ENCODE measurements at regions not wholly inside any gene's neighbourhood (a gene's known extent, or its start where the extent isn't known, plus 50 kb on each side); places are given as distances from the start of the nearest gene placed in this dataset.

DNA sequence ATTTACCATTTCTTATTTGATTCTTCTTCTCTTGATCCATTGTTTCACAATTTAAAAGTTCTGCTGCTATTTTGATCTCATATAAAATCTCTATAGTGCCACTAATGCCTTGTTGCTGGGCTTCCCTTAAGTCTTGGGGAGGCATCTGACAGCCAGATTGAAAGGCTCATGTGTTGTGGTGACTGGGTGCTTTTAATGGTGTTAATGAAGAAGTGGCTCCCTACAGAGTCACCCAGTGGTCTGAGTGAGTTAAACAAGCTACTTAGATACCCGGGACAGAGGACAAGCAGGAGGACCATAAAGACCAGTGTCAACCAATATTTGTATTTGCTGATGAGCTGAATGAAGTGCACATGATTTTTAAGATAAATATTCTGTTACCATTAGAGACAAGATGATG lies 176.4 kb upstream of the HABP2 start:
- no peak overlapping the region for H3K27ac ChIP-seq (ENCODE audit: low read depth in 1 of 2, low read length in 2 of 2)
- no peak overlapping the region for H3K27ac Mint-ChIP-seq
- TF ChIP-seq CTCF (IDR thresholded peaks at IDR 0.05): no peak

DNA sequence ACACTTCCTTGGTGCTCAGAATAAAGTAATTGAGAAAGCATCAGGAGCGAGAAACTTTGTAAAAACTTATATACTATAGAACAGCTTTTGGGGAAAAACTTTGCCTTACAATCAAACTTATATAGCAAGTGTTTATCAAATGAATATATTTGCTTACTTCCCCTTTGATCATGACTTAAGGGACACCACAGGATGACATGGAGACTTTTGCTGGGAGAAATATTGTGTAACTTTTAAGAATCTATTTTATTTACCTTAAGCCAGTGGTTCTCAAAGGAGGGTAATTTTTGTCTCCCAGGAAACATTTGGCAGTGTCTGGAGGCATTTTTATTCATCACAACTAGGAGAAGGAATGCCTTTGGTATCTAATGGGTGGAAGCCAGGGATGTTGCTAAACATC lies 173.8 kb upstream of the HABP2 start:
- Histone ChIP-seq H3K4me2 (replicated peaks; ENCODE audit: extremely low read depth, low read length, poor library complexity, severe bottlenecking) (no peak overlapping the region), H3K27me3 (ENCODE audit: control insufficient read depth in 2 of 2, insufficient read depth in 2 of 2, low read length in 2 of 2) (no peaks in the 10 kb centered on the region), H3K79me2 (ENCODE audit: insufficient read depth, low read length) (no peaks in the 10 kb centered on the region), H4K20me1 (ENCODE audit: insufficient read depth, low read length) (no peaks in the 10 kb centered on the region), H2AFZ (ENCODE audit: insufficient read depth, low read depth, low read length, poor library complexity, severe bottlenecking) (no peak overlapping the region), H3K4me1 (ENCODE audit: control insufficient read depth in 1 of 2, insufficient read depth in 2 of 2, low read length in 2 of 2) (peaks cover 23 to 29% of the 10 kb centered on the region in 2 donors), H3K4me3 (replicated peaks in 1 of 3; ENCODE audit: low read depth in 2 of 3, low read length in 3 of 3) (no peak overlapping the region), H3K36me3 (replicated peaks in 1 of 2; ENCODE audit: control insufficient read depth in 1 of 2, insufficient read depth in 2 of 2, low read length in 2 of 2) (no peaks in the 10 kb centered on the region), H3K9ac (ENCODE audit: insufficient read depth, low read length, poor library complexity, severe bottlenecking) (no peak overlapping the region), H3K27ac (ENCODE audit: low read depth in 1 of 2, low read length in 2 of 2) (no peak overlapping the region), H3K9me3 (replicated peaks in 1 of 2; ENCODE audit: control insufficient read depth in 1 of 2, insufficient read depth in 1 of 2, low read length in 2 of 2) (no peaks in the 10 kb centered on the region)
- Mint-ChIP-seq H3K36me3 (no peaks in the 10 kb centered on the region), H3K9me3 (no peaks in the 10 kb centered on the region), H3K27me3 (ENCODE audit: low read depth in 3 of 3) (no peaks in the 10 kb centered on the region), H3K27ac (no peak overlapping the region), H3K4me3 (no peak overlapping the region), H3K4me1 (peaks cover 30% of the 10 kb centered on the region)
- intact Hi-C loops (cut with micrococcal nuclease): no loop called here
- WGBS (ENCODE audit: insufficient coverage): no CpG with 5 or more reads among the region's 1 CpG
- DNase-seq: peak in 2 of 3 donors; percentile 15 to 41
- TF ChIP-seq CTCF (IDR thresholded peaks at IDR 0.05): no peak

More for the DNA sequence above, 176.4 kb upstream of the HABP2 start:
- Mint-ChIP-seq H3K9me3 (peaks cover 0 to 1% (median 0%) of the 10 kb centered on the region in 7 donors), H3K27me3 (ENCODE audit: low read depth in 3 of 3) (peaks cover 0 to 5% (median 0%) of the 10 kb centered on the region in 3 donors), H3K36me3 (no peaks in the 10 kb centered on the region), H3K4me1 (peaks cover 15% of the 10 kb centered on the region), H3K4me3 (no peak overlapping the region)
- H3K27me3 ChIP-seq (ENCODE audit: control insufficient read depth in 2 of 2, insufficient read depth in 2 of 2, low read length in 2 of 2): no peaks in the 10 kb centered on the region
- no peak overlapping the region for H3K4me3 ChIP-seq (replicated peaks in 1 of 3; ENCODE audit: low read depth in 2 of 3, low read length in 3 of 3)
- no peak overlapping the region for H2AFZ ChIP-seq (ENCODE audit: insufficient read depth, low read depth, low read length, poor library complexity, severe bottlenecking)
- H3K9ac ChIP-seq (ENCODE audit: insufficient read depth, low read length, poor library complexity, severe bottlenecking): no peak overlapping the region
- no peak for DNase-seq
- WGBS (ENCODE audit: insufficient coverage): no CpG with 5 or more reads among the region's 1 CpG
- H3K4me2 ChIP-seq (replicated peaks; ENCODE audit: extremely low read depth, low read length, poor library complexity, severe bottlenecking): no peak overlapping the region
- intact Hi-C loops (cut with micrococcal nuclease): no loop called here
- H3K9me3 ChIP-seq (replicated peaks in 1 of 2; ENCODE audit: control insufficient read depth in 1 of 2, insufficient read depth in 1 of 2, low read length in 2 of 2): no peaks in the 10 kb centered on the region
- H3K4me1 ChIP-seq (ENCODE audit: control insufficient read depth in 1 of 2, insufficient read depth in 2 of 2, low read length in 2 of 2): peaks cover 11 to 14% of the 10 kb centered on the region in 2 donors
- no peaks in the 10 kb centered on the region for H3K36me3 ChIP-seq (replicated peaks in 1 of 2; ENCODE audit: control insufficient read depth in 1 of 2, insufficient read depth in 2 of 2, low read length in 2 of 2)
- H3K79me2 ChIP-seq (ENCODE audit: insufficient read depth, low read length): no peaks in the 10 kb centered on the region
- H4K20me1 ChIP-seq (ENCODE audit: insufficient read depth, low read length): no peaks in the 10 kb centered on the region

All from CD14-positive monocyte (primary cell).